GM13977 (cell line): ENCODE measurements at regions not wholly inside any gene's neighbourhood (a gene's known extent, or its start where the extent isn't known, plus 50 kb on each side); places are given as distances from the start of the nearest gene placed in this dataset.

Source experiments
- DNase-seq: peaks from one replicate; pipeline ENCODE4 v3.0.0; 2012; ENCODE audit warnings: low spot score
- CTCF ChIP-seq: IDR thresholded peaks from 2 replicates; pipeline ENCODE4 v1.5.1; 2012; ENCODE audit warnings: mild to moderate bottlenecking, control low read depth; ENCODE audit not compliant: insufficient read depth; ENCODE audit errors: extremely low read depth, missing control alignments
- in situ Hi-C: fragments of 300-500 bp; cut with MboI; formaldehyde crosslinking; loops from one replicate; pipeline ENCODE4 v1.12.0; 2022; ENCODE audit warnings: low sequenced_read_pairs, low pct_unique_long_range_greater_than_20kb, mixed read lengths, inconsistent platforms; ENCODE audit not compliant: unreplicated experiment

- in situ Hi-C loops, result no loop called here
- TF ChIP-seq CTCF, result no peak
- DNase-seq, result no peak
Observed at GRCh38 chr2:204220896-204221295, 284.3 kb downstream of the ICOS start.

GRCh38 chr2:204223046-204223445, 286.5 kb downstream of the ICOS start:
- in situ Hi-C loops, result no loop called here
- TF ChIP-seq CTCF, result no peak
- no peak for DNase-seq

GRCh38 chr2:204223544-204223943, 287.0 kb downstream of the ICOS start:
- no peak for TF ChIP-seq CTCF
- in situ Hi-C loops, result no loop called here
- DNase-seq, result no peak

GRCh38 chr2:204225671-204226073, 289.1 kb downstream of the ICOS start:
- no peak for TF ChIP-seq CTCF
- DNase-seq, result no peak
- in situ Hi-C loops, result no loop called here

- in situ Hi-C loops, result no loop called here
- no peak for TF ChIP-seq CTCF
- no peak for DNase-seq
Observed at GRCh38 chr2:204226305-204226880, 289.8 kb downstream of the ICOS start.

- TF ChIP-seq CTCF, result no peak
- DNase-seq, result no peak
- in situ Hi-C loops, result no loop called here
Observed at GRCh38 chr2:204228169-204228886, 291.8 kb downstream of the ICOS start.

- no peak for TF ChIP-seq CTCF
- no peak for DNase-seq
- in situ Hi-C loops, result no loop called here
Observed at GRCh38 chr2:204234248-204234647, 297.7 kb downstream of the ICOS start.
